Panc1 (cell line): ENCODE measurements at regions not wholly inside any gene's neighbourhood (a gene's known extent, or its start where the extent isn't known, plus 50 kb on each side); places are given as distances from the start of the nearest gene placed in this dataset.

ENCODE experiments used
- ATAC-seq: fragments of 200-7000 bp; cut with Tn5 transposase; 2 replicates; pipeline ENCODE4 v1.9.1; 2020; ENCODE audit warnings: mild to moderate bottlenecking, moderate library complexity
- BruUV-seq: library from RNA; stranded (reverse); fragments of 400-500 nt; replicated peaks from 2 replicates; lab custom pipeline; 2021; lab: Mats Ljungman, UMichigan
- CTCF ChIA-PET: fragments of 300-600 bp; sonication (Branson Sonifier 250); formaldehyde crosslinking; loops from one replicate; lab custom pipeline; 2022; ENCODE audit warnings: antibody characterized with exemption; lab: Charles Lee
- POLR2A ChIA-PET: fragments of 300-600 bp; sonication (Branson Sonifier 250); formaldehyde crosslinking; loops from one replicate; lab custom pipeline; 2022; ENCODE audit warnings: antibody characterized with exemption; lab: Charles Lee
- DNase-seq: peaks from one replicate; pipeline ENCODE4 v3.0.0-alpha.2; 2010; ENCODE audit warnings: low read depth, low spot score
- H3K27ac ChIP-seq: 2 replicates; pipeline ENCODE4 v1.5.1; 2011; ENCODE audit warnings: mild to moderate bottlenecking, low read length, inconsistent platforms
- H3K27me3 ChIP-seq: fragments of 200-500 bp; sonication (Bioruptor generic); 2 replicates; pipeline ENCODE4 v1.6.0; 2014; ENCODE audit warnings: low read length, inconsistent platforms; ENCODE audit not compliant: control insufficient read depth, insufficient read depth
- H3K36me3 ChIP-seq: fragments of 200-500 bp; sonication (Bioruptor generic); 2 replicates; pipeline ENCODE4 v1.5.1; 2014; ENCODE audit warnings: inconsistent platforms, mild to moderate bottlenecking, low read length, moderate library complexity; ENCODE audit not compliant: control insufficient read depth, insufficient read depth
- H3K4me1 ChIP-seq: 2 replicates; pipeline ENCODE4 v1.5.1; 2011; ENCODE audit warnings: inconsistent platforms, mild to moderate bottlenecking, low read length, moderate library complexity; ENCODE audit not compliant: control insufficient read depth, insufficient read depth
- H3K4me3 ChIP-seq, 2 experiments: 2 replicates each; pipeline ENCODE4 v1.5.1; 2011 to 2012; ENCODE audit warnings: low read depth in 2 of 2, low read length in 2 of 2, mild to moderate bottlenecking in 2 of 2, inconsistent platforms in 1 of 2, moderate library complexity in 1 of 2
- H3K9me3 ChIP-seq: fragments of 200-500 bp; sonication (Bioruptor generic); 2 replicates; pipeline ENCODE4 v1.5.1; 2014; ENCODE audit warnings: low read depth, mild to moderate bottlenecking, inconsistent platforms, low read length, moderate library complexity; ENCODE audit not compliant: control insufficient read depth, insufficient read depth
- POLR2AphosphoS5 ChIP-seq: IDR thresholded peaks from 2 replicates; pipeline ENCODE4 v1.6.1; 2012; ENCODE audit warnings: mild to moderate bottlenecking, low read depth, low read length, moderate library complexity
- SIN3A ChIP-seq: IDR thresholded peaks from 2 replicates; pipeline ENCODE4 v1.6.1; 2012; ENCODE audit warnings: low read depth, mild to moderate bottlenecking, low read length, moderate library complexity, borderline replicate concordance; ENCODE audit not compliant: insufficient read depth
- TCF7L2 ChIP-seq: IDR thresholded peaks from 2 replicates; pipeline ENCODE4 v1.6.1; 2011; ENCODE audit warnings: mild to moderate bottlenecking, low read depth, low read length, inconsistent platforms
- in situ Hi-C: cut with HindIII; loops from 2 replicates; pipeline ENCODE4 v1.10.0; 2016; ENCODE audit warnings: low sequenced_read_pairs, low pct_unique_long_range_greater_than_20kb
- intact Hi-C: fragments of 100-400 bp; cut with micrococcal nuclease; formaldehyde crosslinking; loops from one replicate; pipeline ENCODE4 v1.10.0; 2022; ENCODE audit not compliant: unreplicated experiment
- TF ChIP-seq, protein P1 (sequence below): fragments of 450-650 bp; IDR thresholded peaks from 2 replicates; pipeline ENCODE4 v1.5.1; 2017; ENCODE audit warnings: mild to moderate bottlenecking
- TF ChIP-seq, protein P2 (sequence below), 2 experiments: IDR thresholded peaks; 2 replicates each; pipeline ENCODE4 v1.6.1; 2011 to 2012; ENCODE audit warnings: low read depth in 2 of 2, control low read depth in 1 of 2, low read length in 1 of 2, mild to moderate bottlenecking in 1 of 2, moderate library complexity in 1 of 2; ENCODE audit not compliant: insufficient read depth in 1 of 2

DNA sequence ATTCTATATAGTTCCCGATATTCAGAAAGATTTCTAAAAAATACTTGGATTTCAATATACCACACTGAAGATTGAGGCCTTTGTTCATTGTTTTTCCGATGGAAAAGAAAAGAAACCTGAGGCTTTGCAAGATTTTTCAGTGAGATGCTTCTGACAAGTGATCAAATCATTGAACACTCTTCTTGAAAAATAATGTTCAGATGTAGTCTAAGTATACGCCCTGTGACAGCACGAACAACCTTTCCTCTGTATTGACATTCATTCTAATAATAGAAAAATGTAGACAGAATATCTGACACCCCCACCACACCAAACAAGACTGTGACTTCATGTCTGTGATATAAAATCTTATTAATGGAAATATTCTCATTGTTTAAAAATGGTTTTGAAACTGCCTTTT, 650.7 kb upstream of the KLHL1 start:
- TF ChIP-seq POLR2AphosphoS5 (no peak), SIN3A (no peak), TCF7L2 (no peak)
- TF ChIP-seq, protein P1, sequence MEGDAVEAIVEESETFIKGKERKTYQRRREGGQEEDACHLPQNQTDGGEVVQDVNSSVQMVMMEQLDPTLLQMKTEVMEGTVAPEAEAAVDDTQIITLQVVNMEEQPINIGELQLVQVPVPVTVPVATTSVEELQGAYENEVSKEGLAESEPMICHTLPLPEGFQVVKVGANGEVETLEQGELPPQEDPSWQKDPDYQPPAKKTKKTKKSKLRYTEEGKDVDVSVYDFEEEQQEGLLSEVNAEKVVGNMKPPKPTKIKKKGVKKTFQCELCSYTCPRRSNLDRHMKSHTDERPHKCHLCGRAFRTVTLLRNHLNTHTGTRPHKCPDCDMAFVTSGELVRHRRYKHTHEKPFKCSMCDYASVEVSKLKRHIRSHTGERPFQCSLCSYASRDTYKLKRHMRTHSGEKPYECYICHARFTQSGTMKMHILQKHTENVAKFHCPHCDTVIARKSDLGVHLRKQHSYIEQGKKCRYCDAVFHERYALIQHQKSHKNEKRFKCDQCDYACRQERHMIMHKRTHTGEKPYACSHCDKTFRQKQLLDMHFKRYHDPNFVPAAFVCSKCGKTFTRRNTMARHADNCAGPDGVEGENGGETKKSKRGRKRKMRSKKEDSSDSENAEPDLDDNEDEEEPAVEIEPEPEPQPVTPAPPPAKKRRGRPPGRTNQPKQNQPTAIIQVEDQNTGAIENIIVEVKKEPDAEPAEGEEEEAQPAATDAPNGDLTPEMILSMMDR, result no peak
- TF ChIP-seq, protein P2, sequence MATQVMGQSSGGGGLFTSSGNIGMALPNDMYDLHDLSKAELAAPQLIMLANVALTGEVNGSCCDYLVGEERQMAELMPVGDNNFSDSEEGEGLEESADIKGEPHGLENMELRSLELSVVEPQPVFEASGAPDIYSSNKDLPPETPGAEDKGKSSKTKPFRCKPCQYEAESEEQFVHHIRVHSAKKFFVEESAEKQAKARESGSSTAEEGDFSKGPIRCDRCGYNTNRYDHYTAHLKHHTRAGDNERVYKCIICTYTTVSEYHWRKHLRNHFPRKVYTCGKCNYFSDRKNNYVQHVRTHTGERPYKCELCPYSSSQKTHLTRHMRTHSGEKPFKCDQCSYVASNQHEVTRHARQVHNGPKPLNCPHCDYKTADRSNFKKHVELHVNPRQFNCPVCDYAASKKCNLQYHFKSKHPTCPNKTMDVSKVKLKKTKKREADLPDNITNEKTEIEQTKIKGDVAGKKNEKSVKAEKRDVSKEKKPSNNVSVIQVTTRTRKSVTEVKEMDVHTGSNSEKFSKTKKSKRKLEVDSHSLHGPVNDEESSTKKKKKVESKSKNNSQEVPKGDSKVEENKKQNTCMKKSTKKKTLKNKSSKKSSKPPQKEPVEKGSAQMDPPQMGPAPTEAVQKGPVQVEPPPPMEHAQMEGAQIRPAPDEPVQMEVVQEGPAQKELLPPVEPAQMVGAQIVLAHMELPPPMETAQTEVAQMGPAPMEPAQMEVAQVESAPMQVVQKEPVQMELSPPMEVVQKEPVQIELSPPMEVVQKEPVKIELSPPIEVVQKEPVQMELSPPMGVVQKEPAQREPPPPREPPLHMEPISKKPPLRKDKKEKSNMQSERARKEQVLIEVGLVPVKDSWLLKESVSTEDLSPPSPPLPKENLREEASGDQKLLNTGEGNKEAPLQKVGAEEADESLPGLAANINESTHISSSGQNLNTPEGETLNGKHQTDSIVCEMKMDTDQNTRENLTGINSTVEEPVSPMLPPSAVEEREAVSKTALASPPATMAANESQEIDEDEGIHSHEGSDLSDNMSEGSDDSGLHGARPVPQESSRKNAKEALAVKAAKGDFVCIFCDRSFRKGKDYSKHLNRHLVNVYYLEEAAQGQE (IDR thresholded peaks at IDR 0.05; ENCODE audit: insufficient read depth in 1 of 2, low read depth in 2 of 2, low read length in 1 of 2), result no peak
- H3K27me3 ChIP-seq, result no peaks in the 10 kb centered on the region
- H3K27ac ChIP-seq, result no peak overlapping the region
- no TSS peak for BruUV-seq
- H3K36me3 ChIP-seq, result no peaks in the 10 kb centered on the region
- no peak overlapping the region for H3K4me3 ChIP-seq
- ATAC-seq (no peak), DNase-seq (no peak)
- ChIA-PET POLR2A (no interaction called here), CTCF (no interaction called here)
- no peaks in the 10 kb centered on the region for H3K9me3 ChIP-seq
- H3K4me1 ChIP-seq, result no peaks in the 10 kb centered on the region
- in situ Hi-C loops, result no loop called here
- intact Hi-C loops, result no loop called here

DNA sequence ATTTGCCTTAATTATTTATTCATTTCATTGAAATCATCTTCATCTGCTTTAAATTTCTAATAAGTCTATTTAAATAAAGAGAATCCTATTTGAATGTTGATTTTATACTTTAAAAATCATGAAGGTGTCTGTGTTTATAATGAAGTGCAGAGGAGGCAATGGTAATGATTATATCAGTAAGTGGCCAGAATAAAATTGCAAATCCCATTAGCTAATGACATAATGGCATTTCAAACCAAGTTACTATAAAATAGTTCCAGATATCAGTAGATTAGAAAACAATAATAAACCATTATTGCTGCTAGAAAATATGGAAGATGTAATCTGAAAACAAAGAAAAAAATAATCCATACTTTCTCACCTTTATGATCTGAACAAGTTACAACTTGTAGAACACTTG, 647.8 kb upstream of the KLHL1 start:
- no TSS peak for BruUV-seq

More for the DNA sequence above, 647.8 kb upstream of the KLHL1 start:
- H3K36me3 ChIP-seq, result no peaks in the 10 kb centered on the region
- H3K4me3 ChIP-seq, result no peak overlapping the region
- intact Hi-C loops, result no loop called here
- ChIA-PET POLR2A (no interaction called here), CTCF (no interaction called here)
- TF ChIP-seq, protein P2 (IDR thresholded peaks at IDR 0.05; ENCODE audit: insufficient read depth in 1 of 2, low read depth in 2 of 2, low read length in 1 of 2), result no peak
- TF ChIP-seq, protein P1, result no peak
- no peak for TF ChIP-seq SIN3A
- TF ChIP-seq POLR2AphosphoS5, result no peak
- no peak for TF ChIP-seq TCF7L2
- ATAC-seq (no peak), DNase-seq (no peak)
- H3K9me3 ChIP-seq, result no peaks in the 10 kb centered on the region
- no peak overlapping the region for H3K27ac ChIP-seq
- in situ Hi-C loops, result no loop called here
- no peaks in the 10 kb centered on the region for H3K27me3 ChIP-seq
- H3K4me1 ChIP-seq, result no peaks in the 10 kb centered on the region
